WERI-Rb-1 (cell line): ENCODE measurements at regions not wholly inside any gene's neighbourhood (a gene's known extent, or its start where the extent isn't known, plus 50 kb on each side); places are given as distances from the start of the nearest gene placed in this dataset.

Experiments
- DNase-seq: peaks from one replicate; pipeline ENCODE4 v3.0.0-alpha.2; 2020
- H3K27ac ChIP-seq: fragments of 250-450 bp; sonication (Bioruptor Pico); 2 replicates; pipeline ENCODE4 v1.5.1; 2020; ENCODE audit warnings: mild to moderate bottlenecking, moderate library complexity
- H3K27me3 ChIP-seq: fragments of 250-450 bp; sonication (Bioruptor Pico); 2 replicates; pipeline ENCODE4 v1.5.1; 2021; ENCODE audit warnings: mild to moderate bottlenecking, low read depth, moderate library complexity; ENCODE audit not compliant: insufficient read depth, severe bottlenecking
- H3K36me3 ChIP-seq: fragments of 250-450 bp; sonication (Bioruptor Pico); 2 replicates; pipeline ENCODE4 v1.5.1; 2020; ENCODE audit warnings: mild to moderate bottlenecking, moderate library complexity
- H3K4me3 ChIP-seq: 2 replicates; pipeline ENCODE4 v1.5.1; 2011; ENCODE audit warnings: low read depth, mild to moderate bottlenecking, control low read depth, low read length
- H3K9me3 ChIP-seq: fragments of 250-450 bp; sonication (Bioruptor Pico); 2 replicates; pipeline ENCODE4 v1.5.1; 2021; ENCODE audit warnings: mild to moderate bottlenecking, moderate library complexity; ENCODE audit not compliant: severe bottlenecking
- TF ChIP-seq, protein P1 (sequence below): IDR thresholded peaks from 2 replicates; pipeline ENCODE4 v1.5.1; 2011; ENCODE audit warnings: low read depth, mild to moderate bottlenecking, control low read depth, inconsistent platforms, low read length

DNA sequence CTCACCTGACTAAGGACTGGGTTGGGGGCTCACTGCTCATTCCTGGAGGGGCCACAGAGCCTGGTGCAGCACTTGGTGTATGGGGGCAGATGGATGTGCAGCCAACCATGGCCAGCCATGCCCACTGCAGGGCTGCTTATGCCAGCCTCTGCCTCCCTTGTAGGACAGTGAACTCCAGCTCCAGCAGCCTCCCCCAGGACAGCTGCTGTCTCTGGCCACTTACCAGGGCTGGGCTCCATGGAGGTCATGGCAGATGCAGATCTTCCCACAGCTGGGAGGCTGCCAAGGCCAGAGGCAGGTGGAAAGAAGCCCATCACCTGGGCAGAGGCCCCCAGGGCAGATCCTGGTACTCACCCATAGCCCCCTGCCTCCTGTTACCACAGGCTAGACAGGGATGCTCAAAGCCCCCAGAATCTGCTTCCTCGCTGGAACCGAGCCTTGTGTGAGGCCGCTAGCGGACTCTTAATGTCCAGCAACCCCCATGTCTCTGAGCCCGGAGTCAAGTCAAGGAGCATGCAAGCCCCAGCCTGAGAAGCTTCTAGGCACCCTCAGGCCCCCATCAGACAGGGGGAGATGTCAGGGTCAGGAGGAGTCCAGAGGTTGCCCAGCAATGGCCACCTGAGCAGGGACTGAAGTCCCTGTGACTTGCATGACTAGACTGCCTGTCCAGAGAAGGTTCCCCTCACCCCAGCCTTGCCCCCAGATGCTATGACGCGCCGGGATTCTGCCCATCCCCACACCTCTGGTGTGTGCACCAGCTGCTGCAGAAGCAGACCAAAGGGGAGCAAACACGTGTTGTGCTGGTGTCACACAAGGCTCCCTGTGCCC is 123.6 kb downstream of the TWIST2 start:
- Histone ChIP-seq H3K27me3 (peaks cover 82% of the 10 kb centered on the region), H3K4me3 (no peak overlapping the region), H3K9me3 (peaks cover 11% of the 10 kb centered on the region), H3K36me3 (no peaks in the 10 kb centered on the region), H3K27ac (no peak overlapping the region)
- TF ChIP-seq, protein P1, sequence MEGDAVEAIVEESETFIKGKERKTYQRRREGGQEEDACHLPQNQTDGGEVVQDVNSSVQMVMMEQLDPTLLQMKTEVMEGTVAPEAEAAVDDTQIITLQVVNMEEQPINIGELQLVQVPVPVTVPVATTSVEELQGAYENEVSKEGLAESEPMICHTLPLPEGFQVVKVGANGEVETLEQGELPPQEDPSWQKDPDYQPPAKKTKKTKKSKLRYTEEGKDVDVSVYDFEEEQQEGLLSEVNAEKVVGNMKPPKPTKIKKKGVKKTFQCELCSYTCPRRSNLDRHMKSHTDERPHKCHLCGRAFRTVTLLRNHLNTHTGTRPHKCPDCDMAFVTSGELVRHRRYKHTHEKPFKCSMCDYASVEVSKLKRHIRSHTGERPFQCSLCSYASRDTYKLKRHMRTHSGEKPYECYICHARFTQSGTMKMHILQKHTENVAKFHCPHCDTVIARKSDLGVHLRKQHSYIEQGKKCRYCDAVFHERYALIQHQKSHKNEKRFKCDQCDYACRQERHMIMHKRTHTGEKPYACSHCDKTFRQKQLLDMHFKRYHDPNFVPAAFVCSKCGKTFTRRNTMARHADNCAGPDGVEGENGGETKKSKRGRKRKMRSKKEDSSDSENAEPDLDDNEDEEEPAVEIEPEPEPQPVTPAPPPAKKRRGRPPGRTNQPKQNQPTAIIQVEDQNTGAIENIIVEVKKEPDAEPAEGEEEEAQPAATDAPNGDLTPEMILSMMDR = no peak
- no peak for DNase-seq

DNA sequence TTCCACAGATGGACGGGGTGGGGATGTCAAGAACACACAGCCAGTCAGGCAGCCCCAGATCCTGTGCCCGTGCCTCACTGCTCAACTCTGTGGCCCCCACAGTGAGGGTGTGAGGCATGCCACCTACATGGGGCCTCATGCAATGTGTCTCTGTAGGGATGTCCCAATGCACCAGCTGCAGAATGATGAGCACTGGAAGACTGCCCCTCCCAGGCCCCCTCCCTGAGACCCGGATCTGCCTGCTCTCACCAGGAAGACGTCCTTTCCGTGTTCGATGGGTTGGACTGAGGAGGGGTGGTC is 124.2 kb downstream of the TWIST2 start:
- no peaks in the 10 kb centered on the region for H3K36me3 ChIP-seq
- no peak overlapping the region for H3K27ac ChIP-seq
- peaks cover 11% of the 10 kb centered on the region for H3K9me3 ChIP-seq
- H3K4me3 ChIP-seq = no peak overlapping the region
- H3K27me3 ChIP-seq = peaks cover 80% of the 10 kb centered on the region
- TF ChIP-seq, protein P1 = no peak
- DNase-seq = no peak

DNA sequence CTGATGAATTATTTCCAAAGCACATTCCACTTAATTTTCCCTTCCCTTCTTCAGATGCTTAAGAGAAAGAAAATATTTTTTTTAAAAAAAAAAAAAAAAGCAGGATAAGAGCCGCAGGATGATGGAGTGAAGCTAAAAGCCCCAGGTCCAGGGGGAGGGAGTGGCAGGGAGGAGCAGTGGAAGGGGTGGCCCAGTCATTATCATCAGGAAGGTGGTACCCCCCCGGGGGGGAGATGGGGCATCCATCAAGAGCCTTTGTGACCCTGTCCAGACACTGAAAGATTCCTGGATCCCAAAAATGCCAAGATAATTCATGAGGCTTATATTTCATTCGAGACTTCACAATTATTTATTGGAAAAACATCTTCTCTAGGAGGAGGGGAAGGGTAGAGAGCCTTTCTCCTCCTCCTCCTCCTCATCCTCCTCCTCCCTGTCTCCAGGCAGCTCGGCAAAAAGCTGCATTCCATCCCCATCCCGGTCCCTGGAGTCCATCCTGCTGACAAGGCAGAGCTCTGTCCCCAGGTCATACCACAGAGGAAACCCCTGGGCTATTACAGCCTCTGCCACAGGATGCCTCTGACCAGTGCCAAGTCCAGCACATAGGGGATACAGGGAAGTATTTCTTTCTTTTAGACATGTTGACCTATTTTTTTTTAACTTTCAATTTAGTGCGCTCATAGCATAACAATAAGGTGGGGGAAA is 125.3 kb downstream of the TWIST2 start:
- TF ChIP-seq, protein P1 = no peak
- H3K27ac ChIP-seq = no peak overlapping the region
- no peak for DNase-seq
- H3K27me3 ChIP-seq = peaks cover 78% of the 10 kb centered on the region
- H3K36me3 ChIP-seq = no peaks in the 10 kb centered on the region
- no peak overlapping the region for H3K4me3 ChIP-seq
- H3K9me3 ChIP-seq = peaks cover 11% of the 10 kb centered on the region

DNA sequence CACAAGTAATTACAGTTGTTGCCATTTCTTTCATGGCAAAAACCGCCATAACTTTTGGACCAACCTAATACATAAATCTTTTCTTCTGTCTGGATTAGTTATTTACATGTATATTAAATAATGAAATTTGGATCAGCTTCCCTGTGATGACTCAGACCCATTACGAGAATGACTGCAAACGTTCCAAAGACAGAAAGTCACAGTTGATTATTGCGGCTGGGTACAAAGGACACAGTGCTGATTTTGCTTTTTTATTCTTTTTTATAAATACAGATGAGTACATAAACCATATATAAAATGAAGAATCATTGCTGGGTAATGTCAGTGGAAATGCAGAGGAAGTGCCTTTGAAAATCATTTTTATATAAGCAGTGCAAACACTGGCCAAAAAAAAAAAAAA is 126.2 kb downstream of the TWIST2 start:
- TF ChIP-seq, protein P1 = no peak
- H3K9me3 ChIP-seq = peaks cover 11% of the 10 kb centered on the region
- no peaks in the 10 kb centered on the region for H3K36me3 ChIP-seq
- no peak for DNase-seq
- no peak overlapping the region for H3K4me3 ChIP-seq
- H3K27me3 ChIP-seq = peaks cover 74% of the 10 kb centered on the region
- no peak overlapping the region for H3K27ac ChIP-seq

DNA sequence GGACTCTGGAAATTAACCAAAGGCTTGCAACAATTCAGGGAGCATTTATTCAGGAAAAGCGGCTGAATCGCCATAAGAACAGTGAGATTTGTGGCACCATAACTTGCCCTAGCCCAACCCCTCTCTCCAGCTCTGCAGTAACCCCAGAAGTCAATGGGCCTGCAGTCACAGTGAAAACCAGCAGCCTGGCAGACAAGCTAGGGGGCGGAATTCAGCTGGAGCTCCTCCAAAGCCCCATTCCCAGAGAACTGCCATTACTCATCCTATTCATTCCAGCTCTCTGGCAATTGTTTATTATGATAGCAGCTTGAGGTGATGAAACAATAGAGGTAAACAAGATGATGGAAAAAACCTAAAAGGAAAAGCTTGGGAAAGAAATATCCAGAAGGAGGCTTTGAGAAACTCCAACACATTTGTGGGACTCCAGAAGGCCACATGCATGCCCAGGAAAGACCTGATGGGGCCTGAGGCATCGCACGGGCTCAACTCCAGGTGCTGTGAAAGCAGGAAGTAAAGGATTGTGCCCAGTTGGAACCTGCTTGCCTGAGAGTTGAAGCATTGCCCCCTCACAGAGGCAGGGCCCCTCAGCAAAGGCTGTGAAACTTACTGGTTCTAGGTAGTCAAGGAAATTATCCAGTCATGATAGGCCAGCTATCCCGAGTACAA is 126.7 kb downstream of the TWIST2 start:
- no peak overlapping the region for H3K27ac ChIP-seq
- H3K4me3 ChIP-seq = no peak overlapping the region
- peaks cover 14% of the 10 kb centered on the region for H3K9me3 ChIP-seq
- DNase-seq = no peak
- peaks cover 74% of the 10 kb centered on the region for H3K27me3 ChIP-seq
- H3K36me3 ChIP-seq = no peaks in the 10 kb centered on the region
- TF ChIP-seq, protein P1 = no peak
